ENCODE measurements at regions not wholly inside any gene's neighbourhood (a gene's known extent, or its start where the extent isn't known, plus 50 kb on each side); places are given as distances from the start of the nearest gene placed in this dataset.

DNA sequence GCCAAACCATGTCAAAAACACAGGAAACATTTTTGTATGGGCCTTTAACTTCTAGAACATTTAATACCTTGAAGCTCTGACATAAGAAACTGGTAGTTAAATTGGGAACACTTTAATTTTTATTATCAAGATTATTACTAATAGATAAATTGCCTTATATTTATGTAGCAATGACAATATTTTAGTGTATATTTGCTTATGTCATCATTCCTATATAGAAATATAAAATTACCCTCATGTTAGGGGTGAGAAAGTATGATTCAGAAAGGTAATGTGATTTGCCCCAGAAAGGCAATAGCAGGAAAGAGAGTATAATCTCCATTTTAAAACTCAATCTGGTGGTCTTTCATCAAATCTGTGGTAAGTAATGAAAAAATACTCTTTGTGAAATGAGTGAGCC, 147.4 kb downstream of the IL15 start:
- TF ChIP-seq GATA2 (IDR thresholded peaks at IDR 0.05; ENCODE audit: low read depth, low read length) (no peak), GATA3 (IDR thresholded peaks at IDR 0.05; ENCODE audit: low read depth, low read length) (no peak)

DNA sequence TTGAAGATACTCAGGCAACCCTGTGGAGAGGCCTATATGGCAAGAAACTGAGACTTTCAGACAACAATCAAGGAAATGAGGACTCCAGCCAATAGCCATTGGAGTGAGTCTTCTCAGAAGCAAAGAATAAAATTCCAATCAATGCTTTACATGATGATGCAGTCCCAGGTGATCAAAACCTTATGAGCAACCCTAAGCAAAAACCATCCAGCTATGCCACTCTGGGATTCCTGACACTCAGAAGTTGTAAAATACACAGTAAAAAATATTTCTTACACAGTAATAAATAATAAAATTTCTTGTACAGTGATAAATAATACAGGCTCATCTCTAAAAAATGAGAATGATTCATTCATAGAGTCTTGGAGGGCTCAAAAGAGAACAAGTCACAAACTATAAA, 150.6 kb downstream of the IL15 start:
- TF ChIP-seq GATA3 (IDR thresholded peaks at IDR 0.05; ENCODE audit: low read depth, low read length) (no peak), GATA2 (IDR thresholded peaks at IDR 0.05; ENCODE audit: low read depth, low read length) (no peak)

DNA sequence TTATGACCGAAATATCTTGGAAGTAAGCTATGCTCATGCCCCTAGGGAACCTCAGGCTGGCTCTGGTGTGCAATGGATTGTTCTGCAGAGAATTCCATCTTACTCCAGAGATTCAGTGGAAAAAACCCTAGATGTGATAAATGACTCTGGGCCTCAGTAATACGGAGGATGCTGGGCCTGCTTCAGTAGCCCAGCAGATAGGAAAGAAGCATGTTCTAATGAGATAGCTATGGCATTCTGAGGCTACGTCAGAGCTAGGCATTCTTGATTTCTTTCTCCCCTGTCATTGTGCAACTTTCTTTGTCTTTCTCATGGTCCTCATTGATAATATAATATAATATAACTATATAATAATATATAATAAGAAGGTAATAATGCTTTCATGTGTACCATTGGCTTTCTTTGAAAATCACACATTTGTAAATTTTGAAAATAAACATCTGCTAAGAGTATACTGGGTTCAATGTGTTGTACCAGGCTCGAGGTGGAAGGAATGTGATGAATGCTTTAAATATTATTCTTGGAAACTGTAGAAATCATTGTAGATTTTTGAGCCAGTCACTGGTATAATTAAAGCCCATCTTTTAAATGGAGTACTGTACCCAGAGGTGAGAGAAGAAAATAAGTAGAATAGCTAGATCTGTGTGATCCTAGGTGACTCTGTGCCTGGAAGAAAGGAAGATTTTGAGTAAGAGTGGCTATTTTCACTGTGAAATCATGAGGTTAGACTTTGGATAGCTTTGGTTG, 152.0 kb downstream of the IL15 start:
- TF ChIP-seq GATA3 (IDR thresholded peaks at IDR 0.05; ENCODE audit: low read depth, low read length) (no peak), GATA2 (IDR thresholded peaks at IDR 0.05; ENCODE audit: low read depth, low read length) (no peak)

DNA sequence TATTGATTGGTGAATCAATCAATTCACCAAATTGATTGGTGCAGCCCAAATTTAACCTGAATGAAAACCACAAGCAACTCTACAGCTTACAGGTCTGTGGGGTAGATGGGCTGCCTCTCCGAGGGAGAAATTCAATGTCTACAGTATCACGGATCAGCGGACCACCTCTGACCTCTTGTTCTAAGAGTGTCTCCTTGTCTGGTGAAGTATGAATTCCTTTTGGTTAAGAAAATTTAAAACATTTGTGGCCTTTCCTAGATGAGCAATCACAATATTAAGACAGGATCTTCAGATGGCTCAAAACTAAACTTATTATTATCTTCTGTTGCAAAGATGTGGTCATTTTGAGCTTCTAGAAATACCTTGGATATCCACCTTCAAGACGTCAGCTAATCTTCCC, 153.3 kb downstream of the IL15 start:
- TF ChIP-seq GATA2 (IDR thresholded peaks at IDR 0.05; ENCODE audit: low read depth, low read length), result no peak
- TF ChIP-seq GATA3 (IDR thresholded peaks at IDR 0.05; ENCODE audit: low read depth, low read length), result no peak

- no peak for TF ChIP-seq GATA2 (IDR thresholded peaks at IDR 0.05; ENCODE audit: low read depth, low read length)
- no peak for TF ChIP-seq GATA3 (IDR thresholded peaks at IDR 0.05; ENCODE audit: low read depth, low read length)
Measured at GRCh38 chr4:141792164-141792563, 155.8 kb downstream of the IL15 start.

GRCh38 chr4:141797966-141798365, 161.6 kb downstream of the IL15 start:
- TF ChIP-seq GATA2 (IDR thresholded peaks at IDR 0.05; ENCODE audit: low read depth, low read length), result no peak
- TF ChIP-seq GATA3 (IDR thresholded peaks at IDR 0.05; ENCODE audit: low read depth, low read length), result no peak

DNA sequence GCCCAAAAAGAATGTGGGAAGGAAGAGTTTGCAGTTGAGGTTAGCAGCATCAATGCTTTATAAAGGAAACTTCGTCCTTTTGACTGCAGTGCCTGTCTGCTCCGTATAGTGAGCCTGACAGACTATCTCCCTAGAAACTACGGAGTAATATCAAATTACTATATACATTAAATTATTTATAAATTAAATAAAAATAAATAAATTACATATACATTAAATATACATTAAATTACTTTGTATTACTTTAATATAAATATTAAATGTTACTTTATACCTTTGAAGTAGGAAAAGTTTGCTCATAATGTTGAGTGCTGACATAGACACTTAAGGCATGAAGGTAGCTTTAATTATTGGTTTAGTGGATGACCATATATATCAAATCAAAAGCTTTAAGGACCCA, 165.2 kb downstream of the IL15 start:
- TF ChIP-seq GATA3 (IDR thresholded peaks at IDR 0.05; ENCODE audit: low read depth, low read length) (no peak), GATA2 (IDR thresholded peaks at IDR 0.05; ENCODE audit: low read depth, low read length) (no peak)

- no peak for TF ChIP-seq GATA3 (IDR thresholded peaks at IDR 0.05; ENCODE audit: low read depth, low read length)
Measured at GRCh38 chr4:141802333-141802732, 165.9 kb downstream of the IL15 start.

DNA sequence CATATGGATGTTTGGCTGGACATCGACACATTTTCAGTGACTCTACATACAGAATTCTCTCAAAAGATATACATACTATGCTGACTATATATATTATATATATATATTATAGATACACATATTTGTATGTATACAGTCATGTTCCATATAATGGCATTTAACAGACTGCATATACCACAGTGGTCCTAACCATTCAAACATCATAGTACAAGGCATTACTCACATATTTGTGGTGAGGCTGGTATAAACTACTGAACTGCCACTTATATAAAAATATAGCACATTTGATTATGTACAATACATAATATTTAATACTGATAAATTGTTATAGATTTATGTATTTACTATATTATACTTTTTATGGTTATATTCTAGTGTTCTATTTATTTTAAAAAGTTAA, 168.5 kb downstream of the IL15 start:
- TF ChIP-seq GATA2 (IDR thresholded peaks at IDR 0.05; ENCODE audit: low read depth, low read length) (no peak), GATA3 (IDR thresholded peaks at IDR 0.05; ENCODE audit: low read depth, low read length) (no peak)

DNA sequence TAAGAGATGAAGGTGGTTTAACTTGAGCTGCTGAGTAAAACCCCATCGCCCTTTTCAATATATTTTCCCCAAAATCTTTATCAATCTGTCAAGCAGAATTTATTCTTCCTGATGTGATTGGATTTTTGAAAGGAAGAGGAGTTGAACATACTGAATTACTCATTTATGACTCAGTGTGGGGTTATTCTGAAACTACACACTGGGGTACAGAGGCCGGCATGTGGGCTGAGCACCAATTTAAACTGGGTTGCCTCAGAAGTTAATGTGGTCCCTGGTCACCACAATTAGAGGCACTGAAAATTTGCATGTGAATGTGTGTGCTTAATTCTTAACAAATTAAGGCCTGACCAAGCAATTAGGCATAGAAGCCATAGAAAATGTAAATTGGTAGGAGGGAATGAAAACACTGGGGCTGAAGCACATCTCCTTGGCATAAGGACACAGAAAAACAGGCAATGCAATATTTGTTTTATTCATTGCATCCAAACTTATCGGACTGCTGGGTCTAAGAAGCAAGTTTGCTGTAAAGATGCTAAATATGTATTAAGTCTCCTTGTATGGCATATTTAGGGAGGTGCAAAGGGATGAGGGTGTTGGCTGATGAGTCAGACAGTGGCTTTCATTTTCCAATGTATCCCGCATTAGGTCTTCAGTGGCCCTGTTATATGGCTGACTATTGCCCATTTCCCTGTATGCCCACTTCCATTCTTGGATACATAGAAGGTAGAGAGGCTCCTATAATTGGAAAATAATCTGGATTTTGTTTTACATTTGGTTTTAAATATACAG, 170.9 kb downstream of the IL15 start:
- TF ChIP-seq GATA3 (IDR thresholded peaks at IDR 0.05; ENCODE audit: low read depth, low read length), result no peak

DNA sequence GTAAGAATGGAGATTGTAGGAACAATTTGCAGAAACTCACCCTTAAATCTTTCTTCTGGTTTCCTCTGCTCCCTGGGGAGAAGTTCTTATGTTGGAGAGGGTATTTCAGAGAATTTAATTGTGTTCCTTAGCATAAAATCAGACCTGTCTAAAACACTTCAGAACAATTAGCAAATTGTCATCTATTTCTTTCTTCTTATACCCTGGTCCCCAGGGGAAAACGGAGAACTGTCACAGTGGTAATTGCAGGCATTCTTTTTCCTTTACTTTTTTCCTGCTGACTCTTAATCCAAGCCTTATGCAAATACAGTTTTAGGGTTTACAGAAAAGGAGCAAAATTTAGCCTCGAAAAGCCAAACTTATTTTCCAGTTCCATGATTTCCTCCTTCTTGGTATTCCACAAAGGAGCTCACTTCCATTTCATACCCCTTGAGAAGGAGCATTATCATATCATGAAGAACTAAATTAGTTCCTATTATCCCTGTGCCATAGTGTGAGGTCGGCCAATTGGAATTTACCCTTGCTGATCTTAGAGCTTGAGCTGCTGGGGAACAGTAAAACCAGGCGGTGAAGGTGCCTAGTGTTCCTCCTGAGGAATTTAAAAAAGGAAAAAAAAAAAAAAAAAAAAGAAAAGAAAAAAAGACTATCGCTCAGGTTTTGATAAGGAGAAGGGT, 173.8 kb downstream of the IL15 start:
- TF ChIP-seq GATA3 (IDR thresholded peaks at IDR 0.05; ENCODE audit: low read depth, low read length) (no peak), GATA2 (IDR thresholded peaks at IDR 0.05; ENCODE audit: low read depth, low read length) (no peak)

- TF ChIP-seq GATA2 (IDR thresholded peaks at IDR 0.05; ENCODE audit: low read depth, low read length) (no peak), GATA3 (IDR thresholded peaks at IDR 0.05; ENCODE audit: low read depth, low read length) (no peak)
Measured at GRCh38 chr4:141810712-141811375, 174.5 kb downstream of the IL15 start.

- TF ChIP-seq GATA2 (IDR thresholded peaks at IDR 0.05; ENCODE audit: low read depth, low read length) (no peak), GATA3 (IDR thresholded peaks at IDR 0.05; ENCODE audit: low read depth, low read length) (no peak)
Measured at GRCh38 chr4:141812158-141812557, 175.8 kb downstream of the IL15 start.

- no peak for TF ChIP-seq GATA2 (IDR thresholded peaks at IDR 0.05; ENCODE audit: low read depth, low read length)
- TF ChIP-seq GATA3 (IDR thresholded peaks at IDR 0.05; ENCODE audit: low read depth, low read length), result no peak
Measured at GRCh38 chr4:141814499-141814898, 178.1 kb downstream of the IL15 start.

All from SH-SY5Y (cell line).